A673 (cell line): ENCODE measurements at regions not wholly inside any gene's neighbourhood (a gene's known extent, or its start where the extent isn't known, plus 50 kb on each side); places are given as distances from the start of the nearest gene placed in this dataset.

ENCODE experiments used
- BruUV-seq: library from RNA; stranded (reverse); fragments of 400-500 nt; replicated peaks from 2 replicates; lab custom pipeline; 2021; lab: Mats Ljungman, UMichigan
- CTCF ChIA-PET: fragments of 300-600 bp; sonication (Branson Sonifier 250); formaldehyde crosslinking; loops from one replicate; lab custom pipeline; 2022; ENCODE audit warnings: antibody characterized with exemption; lab: Charles Lee
- POLR2A ChIA-PET: fragments of 300-600 bp; sonication (Branson Sonifier 250); formaldehyde crosslinking; loops from one replicate; lab custom pipeline; 2022; ENCODE audit warnings: antibody characterized with exemption; ENCODE audit not compliant: low non-redundant PET; lab: Charles Lee
- DNase-seq: peaks from one replicate; pipeline ENCODE4 v3.0.0-alpha.2; 2015; ENCODE audit warnings: low spot score
- H3K27ac ChIP-seq: fragments of 200-600 bp; sonication (generic); 2 replicates; pipeline ENCODE4 v1.5.1; 2016; ENCODE audit warnings: mixed run types, low read depth, mild to moderate bottlenecking, mixed read lengths, antibody characterized with exemption, low read length; ENCODE audit not compliant: poor library complexity, severe bottlenecking
- H3K27me3 ChIP-seq: fragments of 200-600 bp; sonication (generic); replicated peaks from 2 replicates; pipeline ENCODE4 v1.6.1; 2017; ENCODE audit warnings: mixed run types, low read depth, mild to moderate bottlenecking, mixed read lengths, antibody characterized with exemption, low read length; ENCODE audit not compliant: insufficient read depth, poor library complexity
- H3K36me3 ChIP-seq: fragments of 200-600 bp; sonication (generic); 2 replicates; pipeline ENCODE4 v1.6.1; 2016; ENCODE audit warnings: mixed run types, mild to moderate bottlenecking, mixed read lengths, antibody characterized with exemption, low read length; ENCODE audit not compliant: insufficient read depth, poor library complexity, severe bottlenecking
- H3K4me1 ChIP-seq: fragments of 200-600 bp; sonication (generic); 2 replicates; pipeline ENCODE4 v1.6.1; 2017; ENCODE audit warnings: mixed run types, mild to moderate bottlenecking, mixed read lengths, antibody characterized with exemption, low read length; ENCODE audit not compliant: insufficient read depth, poor library complexity, severe bottlenecking
- H3K4me3 ChIP-seq: fragments of 200-600 bp; sonication (generic); 2 replicates; pipeline ENCODE4 v1.5.1; 2016; ENCODE audit warnings: low read depth, mixed run types, mild to moderate bottlenecking, mixed read lengths, low read length; ENCODE audit not compliant: poor library complexity, severe bottlenecking
- H3K9me3 ChIP-seq: fragments of 200-600 bp; sonication (generic); 2 replicates; pipeline ENCODE4 v1.6.1; 2016; ENCODE audit warnings: mixed run types, low read depth, mild to moderate bottlenecking, mixed read lengths, antibody characterized with exemption, low read length; ENCODE audit not compliant: poor library complexity, severe bottlenecking
- EZH2 ChIP-seq: fragments of 200-600 bp; sonication (generic); IDR thresholded peaks from 2 replicates; pipeline ENCODE4 v1.6.1; 2017; ENCODE audit warnings: borderline replicate concordance, low read depth, mild to moderate bottlenecking, mixed read lengths, antibody characterized with exemption, low read length; ENCODE audit not compliant: poor library complexity, severe bottlenecking
- intact Hi-C: fragments of 100-400 bp; cut with micrococcal nuclease; formaldehyde crosslinking; loops from one replicate; pipeline ENCODE4 v1.10.0; 2022; ENCODE audit not compliant: unreplicated experiment
- TF ChIP-seq, protein P1 (sequence below): fragments of 300-800, 200-600 bp; sonication (generic); conservative IDR thresholded peaks from 2 replicates; pipeline ENCODE4 v1.5.1; 2017; ENCODE audit warnings: low read depth, mild to moderate bottlenecking, antibody characterized with exemption, low read length, moderate library complexity, mixed read lengths

DNA sequence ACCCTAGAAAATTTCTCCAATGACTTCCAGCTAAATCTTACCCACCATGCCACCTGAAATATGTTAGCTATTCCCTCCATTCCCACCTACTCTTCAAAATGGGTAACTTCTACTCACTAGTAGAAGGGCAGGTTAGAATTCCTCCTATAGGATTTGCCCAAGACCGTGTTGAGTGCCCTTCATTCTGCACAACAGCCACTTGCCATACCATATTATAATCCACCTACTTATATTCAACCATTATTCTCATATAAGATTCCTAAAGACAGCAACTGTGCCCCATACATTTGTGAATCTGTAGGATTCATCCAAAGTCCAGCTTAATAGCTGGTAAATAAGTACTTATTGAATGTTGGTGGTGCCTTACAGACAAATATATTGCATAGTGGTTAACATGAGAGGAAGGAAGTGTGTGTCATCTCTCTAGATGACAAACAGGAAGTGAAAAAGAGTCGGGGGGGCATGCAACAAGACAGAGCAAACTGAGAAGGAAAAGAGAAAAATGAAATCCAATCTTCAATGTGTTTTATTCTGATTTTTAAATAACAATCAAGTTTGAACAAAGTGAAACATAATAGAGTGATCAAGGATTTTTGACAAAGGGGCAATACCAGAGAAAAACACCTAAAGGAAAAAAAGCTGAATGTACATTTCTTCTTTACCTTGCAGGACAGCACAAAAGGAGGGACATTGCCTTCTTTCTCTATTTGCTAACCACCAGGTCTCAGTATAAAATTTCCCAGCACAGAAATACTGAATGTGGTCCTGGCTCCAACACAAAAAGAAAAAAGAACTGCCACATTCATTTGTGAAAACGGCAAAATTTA, 389.3 kb upstream of the USP15 start:
- Histone ChIP-seq H3K9me3 (no peaks in the 10 kb centered on the region), H3K4me3 (no peak overlapping the region), H3K27me3 (no peaks in the 10 kb centered on the region), H3K36me3 (no peaks in the 10 kb centered on the region), H3K27ac (no peak overlapping the region), H3K4me1 (peaks cover 36% of the 10 kb centered on the region)
- CTCF ChIA-PET: no interaction called here
- TF ChIP-seq, protein P1, sequence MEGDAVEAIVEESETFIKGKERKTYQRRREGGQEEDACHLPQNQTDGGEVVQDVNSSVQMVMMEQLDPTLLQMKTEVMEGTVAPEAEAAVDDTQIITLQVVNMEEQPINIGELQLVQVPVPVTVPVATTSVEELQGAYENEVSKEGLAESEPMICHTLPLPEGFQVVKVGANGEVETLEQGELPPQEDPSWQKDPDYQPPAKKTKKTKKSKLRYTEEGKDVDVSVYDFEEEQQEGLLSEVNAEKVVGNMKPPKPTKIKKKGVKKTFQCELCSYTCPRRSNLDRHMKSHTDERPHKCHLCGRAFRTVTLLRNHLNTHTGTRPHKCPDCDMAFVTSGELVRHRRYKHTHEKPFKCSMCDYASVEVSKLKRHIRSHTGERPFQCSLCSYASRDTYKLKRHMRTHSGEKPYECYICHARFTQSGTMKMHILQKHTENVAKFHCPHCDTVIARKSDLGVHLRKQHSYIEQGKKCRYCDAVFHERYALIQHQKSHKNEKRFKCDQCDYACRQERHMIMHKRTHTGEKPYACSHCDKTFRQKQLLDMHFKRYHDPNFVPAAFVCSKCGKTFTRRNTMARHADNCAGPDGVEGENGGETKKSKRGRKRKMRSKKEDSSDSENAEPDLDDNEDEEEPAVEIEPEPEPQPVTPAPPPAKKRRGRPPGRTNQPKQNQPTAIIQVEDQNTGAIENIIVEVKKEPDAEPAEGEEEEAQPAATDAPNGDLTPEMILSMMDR: no peak
- TF ChIP-seq EZH2: no peak
- BruUV-seq: no TSS peak
- intact Hi-C loops: no loop called here
- POLR2A ChIA-PET: no interaction called here
- DNase-seq: peak; percentile 61

DNA sequence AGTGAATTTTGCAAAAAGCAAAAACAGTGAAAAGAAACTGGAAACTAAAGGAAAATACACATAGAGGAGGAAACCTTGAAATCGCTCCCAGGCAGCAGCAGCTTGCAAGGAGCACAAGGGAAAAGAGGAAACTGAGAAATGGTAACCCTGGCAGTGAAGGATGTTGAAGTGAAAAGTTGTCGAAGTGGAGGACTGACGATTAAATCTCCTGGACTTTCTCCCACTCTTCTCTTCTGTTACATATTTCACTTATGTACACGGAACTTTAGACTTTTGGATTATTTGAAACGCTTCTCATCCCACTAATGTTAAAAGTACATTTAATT, 388.8 kb upstream of the USP15 start:
- no peak for DNase-seq
- no peak overlapping the region for H3K27ac ChIP-seq
- CTCF ChIA-PET: no interaction called here
- H3K9me3 ChIP-seq: no peaks in the 10 kb centered on the region
- POLR2A ChIA-PET: no interaction called here
- H3K4me1 ChIP-seq: peaks cover 32% of the 10 kb centered on the region
- no peak overlapping the region for H3K4me3 ChIP-seq
- no TSS peak for BruUV-seq
- TF ChIP-seq EZH2: no peak
- TF ChIP-seq, protein P1: no peak
- intact Hi-C loops: no loop called here
- H3K27me3 ChIP-seq: no peaks in the 10 kb centered on the region
- H3K36me3 ChIP-seq: no peaks in the 10 kb centered on the region

GRCh38 chr12:61879229-61879628, 381.0 kb upstream of the USP15 start:
- ChIA-PET POLR2A (no interaction called here), CTCF (no interaction called here)
- intact Hi-C loops: no loop called here
- no TSS peak for BruUV-seq
- Histone ChIP-seq H3K27me3 (no peaks in the 10 kb centered on the region), H3K9me3 (no peaks in the 10 kb centered on the region), H3K36me3 (no peaks in the 10 kb centered on the region), H3K27ac (no peak overlapping the region), H3K4me1 (no peaks in the 10 kb centered on the region), H3K4me3 (no peak overlapping the region)
- TF ChIP-seq EZH2: no peak
- TF ChIP-seq, protein P1: no peak
- no peak for DNase-seq
